ENCODE measurements at regions not wholly inside any gene's neighbourhood (a gene's known extent, or its start where the extent isn't known, plus 50 kb on each side); places are given as distances from the start of the nearest gene placed in this dataset.

- Histone ChIP-seq H3K9me3 (ENCODE audit: control insufficient read depth in 1 of 2, low read length in 2 of 2) (no peaks in the 10 kb centered on the region), H3K4me1 (ENCODE audit: insufficient read depth, low read length) (no peaks in the 10 kb centered on the region), H3K27ac (ENCODE audit: low read depth, low read length) (no peak overlapping the region), H3K27me3 (ENCODE audit: insufficient read depth, low read length) (no peaks in the 10 kb centered on the region), H3K4me3 (ENCODE audit: low read length in 2 of 2) (no peak overlapping the region), H3K36me3 (ENCODE audit: insufficient read depth, low read length) (no peaks in the 10 kb centered on the region)
- peaks cover 0 to 5% (median 0%) of the 10 kb centered on the region in 4 donors for H3K4me1 Mint-ChIP-seq
- DNase-seq, result no peak
- peaks cover 3 to 6% of the 10 kb centered on the region in 2 donors for H3K27me3 Mint-ChIP-seq
- ChIA-PET POLR2A (ENCODE audit: partially characterized antibody) (no interaction called here), CTCF (ENCODE audit: partially characterized antibody) (no interaction called here)
- H3K36me3 Mint-ChIP-seq, result no peaks in the 10 kb centered on the region
- intact Hi-C loops (cut with micrococcal nuclease), result no loop called here
- no peak overlapping the region for H3K4me3 Mint-ChIP-seq
- peaks cover 0 to 1% (median 0%) of the 10 kb centered on the region in 8 donors for H3K9me3 Mint-ChIP-seq
- H3K27ac Mint-ChIP-seq, result no peak overlapping the region
Measured at GRCh38 chr5:68130253-68130652, 85.3 kb upstream of the PIK3R1 start.

- Histone ChIP-seq H3K9me3 (ENCODE audit: control insufficient read depth in 1 of 2, low read length in 2 of 2) (no peaks in the 10 kb centered on the region), H3K27ac (ENCODE audit: low read depth, low read length) (no peak overlapping the region), H3K36me3 (ENCODE audit: insufficient read depth, low read length) (no peaks in the 10 kb centered on the region), H3K4me3 (ENCODE audit: low read length in 2 of 2) (no peak overlapping the region), H3K4me1 (ENCODE audit: insufficient read depth, low read length) (no peaks in the 10 kb centered on the region), H3K27me3 (ENCODE audit: insufficient read depth, low read length) (no peaks in the 10 kb centered on the region)
- DNase-seq, result no peak
- ChIA-PET CTCF (ENCODE audit: partially characterized antibody) (no interaction called here), POLR2A (ENCODE audit: partially characterized antibody) (no interaction called here)
- no peaks in the 10 kb centered on the region for H3K36me3 Mint-ChIP-seq
- H3K4me1 Mint-ChIP-seq, result peaks cover 0 to 5% (median 0%) of the 10 kb centered on the region in 4 donors
- peaks cover 0 to 2% of the 10 kb centered on the region in 2 donors for H3K27me3 Mint-ChIP-seq
- intact Hi-C loops (cut with micrococcal nuclease), result no loop called here
- H3K9me3 Mint-ChIP-seq, result peaks cover 0 to 1% (median 0%) of the 10 kb centered on the region in 8 donors
- H3K27ac Mint-ChIP-seq, result no peak overlapping the region
- H3K4me3 Mint-ChIP-seq, result no peak overlapping the region
Measured at GRCh38 chr5:68129364-68129763, 86.2 kb upstream of the PIK3R1 start.

GRCh38 chr5:68126886-68127285 lies 88.7 kb upstream of the PIK3R1 start:
- Mint-ChIP-seq H3K27me3 (peaks cover 0 to 1% of the 10 kb centered on the region in 2 donors), H3K4me3 (no peak overlapping the region), H3K27ac (no peak overlapping the region), H3K4me1 (peaks cover 10 to 23% (median 13%) of the 10 kb centered on the region in 4 donors), H3K9me3 (peaks cover 0 to 1% (median 0%) of the 10 kb centered on the region in 8 donors), H3K36me3 (no peaks in the 10 kb centered on the region)
- intact Hi-C loops (cut with micrococcal nuclease), result no loop called here
- Histone ChIP-seq H3K4me3 (ENCODE audit: low read length in 2 of 2) (no peak overlapping the region), H3K36me3 (ENCODE audit: insufficient read depth, low read length) (no peaks in the 10 kb centered on the region), H3K9me3 (ENCODE audit: control insufficient read depth in 1 of 2, low read length in 2 of 2) (no peaks in the 10 kb centered on the region), H3K4me1 (ENCODE audit: insufficient read depth, low read length) (peaks cover 3% of the 10 kb centered on the region), H3K27ac (ENCODE audit: low read depth, low read length) (no peak overlapping the region), H3K27me3 (ENCODE audit: insufficient read depth, low read length) (no peaks in the 10 kb centered on the region)
- ChIA-PET CTCF (ENCODE audit: partially characterized antibody) (no interaction called here), POLR2A (ENCODE audit: partially characterized antibody) (no interaction called here)
- no peak for DNase-seq

GRCh38 chr5:68122439-68123328 lies 92.9 kb upstream of the PIK3R1 start:
- Histone ChIP-seq H3K27ac (ENCODE audit: low read depth, low read length) (no peak overlapping the region), H3K36me3 (ENCODE audit: insufficient read depth, low read length) (no peaks in the 10 kb centered on the region), H3K4me1 (ENCODE audit: insufficient read depth, low read length) (peaks cover 3% of the 10 kb centered on the region), H3K9me3 (ENCODE audit: control insufficient read depth in 1 of 2, low read length in 2 of 2) (no peaks in the 10 kb centered on the region), H3K27me3 (ENCODE audit: insufficient read depth, low read length) (no peaks in the 10 kb centered on the region), H3K4me3 (ENCODE audit: low read length in 2 of 2) (no peak overlapping the region)
- Mint-ChIP-seq H3K27ac (peak overlapping the region in 3 of 7 donors; percentile 2 to 48 (median 37)), H3K9me3 (peaks cover 0 to 1% (median 0%) of the 10 kb centered on the region in 8 donors), H3K4me1 (peaks cover 15 to 35% (median 20%) of the 10 kb centered on the region in 4 donors), H3K4me3 (peak overlapping the region in 3 of 8 donors; percentile 3 to 35 (median 24)), H3K27me3 (peaks cover 0 to 4% of the 10 kb centered on the region in 2 donors), H3K36me3 (no peaks in the 10 kb centered on the region)
- intact Hi-C loops (cut with micrococcal nuclease), result no loop called here
- CTCF ChIA-PET (ENCODE audit: partially characterized antibody), result interaction anchor here (2.1 kb wide), 1 partner anchor 11 kb away, joined by 5 read pairs; no protein-coding TSS in a partner anchor
- POLR2A ChIA-PET (ENCODE audit: partially characterized antibody), result no interaction called here
- peak in 4 of 5 donors; percentile 19 to 29 (median 25) for DNase-seq

GRCh38 chr5:68116868-68117411 lies 98.6 kb upstream of the PIK3R1 start:
- H3K9me3 ChIP-seq (ENCODE audit: control insufficient read depth in 1 of 2, low read length in 2 of 2), result no peaks in the 10 kb centered on the region
- peaks cover 0 to 3% (median 0%) of the 10 kb centered on the region in 8 donors for H3K9me3 Mint-ChIP-seq
- intact Hi-C loops (cut with micrococcal nuclease), result no loop called here
- H3K27ac ChIP-seq (ENCODE audit: low read depth, low read length), result no peak overlapping the region
- no peaks in the 10 kb centered on the region for H3K4me1 ChIP-seq (ENCODE audit: insufficient read depth, low read length)
- H3K27ac Mint-ChIP-seq, result no peak overlapping the region
- peaks cover 6 to 13% (median 8%) of the 10 kb centered on the region in 4 donors for H3K4me1 Mint-ChIP-seq
- peaks cover 5% of the 10 kb centered on the region in 2 donors for H3K27me3 Mint-ChIP-seq
- no peaks in the 10 kb centered on the region for H3K36me3 Mint-ChIP-seq
- H3K27me3 ChIP-seq (ENCODE audit: insufficient read depth, low read length), result no peaks in the 10 kb centered on the region
- CTCF ChIA-PET (ENCODE audit: partially characterized antibody), result no interaction called here
- H3K4me3 ChIP-seq (ENCODE audit: low read length in 2 of 2), result no peak overlapping the region
- no peak overlapping the region for H3K4me3 Mint-ChIP-seq
- DNase-seq, result no peak
- POLR2A ChIA-PET (ENCODE audit: partially characterized antibody), result no interaction called here
- H3K36me3 ChIP-seq (ENCODE audit: insufficient read depth, low read length), result no peaks in the 10 kb centered on the region

- Histone ChIP-seq H3K36me3 (ENCODE audit: insufficient read depth, low read length) (no peaks in the 10 kb centered on the region), H3K27ac (ENCODE audit: low read depth, low read length) (no peak overlapping the region), H3K27me3 (ENCODE audit: insufficient read depth, low read length) (no peaks in the 10 kb centered on the region), H3K4me3 (ENCODE audit: low read length in 2 of 2) (no peak overlapping the region), H3K9me3 (ENCODE audit: control insufficient read depth in 1 of 2, low read length in 2 of 2) (no peaks in the 10 kb centered on the region), H3K4me1 (ENCODE audit: insufficient read depth, low read length) (no peaks in the 10 kb centered on the region)
- Mint-ChIP-seq H3K4me1 (peaks cover 6 to 10% (median 7%) of the 10 kb centered on the region in 4 donors), H3K9me3 (peaks cover 0 to 3% (median 0%) of the 10 kb centered on the region in 8 donors), H3K4me3 (no peak overlapping the region), H3K27ac (no peak overlapping the region), H3K36me3 (no peaks in the 10 kb centered on the region), H3K27me3 (peaks cover 5% of the 10 kb centered on the region in 2 donors)
- POLR2A ChIA-PET (ENCODE audit: partially characterized antibody), result no interaction called here
- no peak for DNase-seq
- intact Hi-C loops (cut with micrococcal nuclease), result no loop called here
- CTCF ChIA-PET (ENCODE audit: partially characterized antibody), result no interaction called here
Measured at GRCh38 chr5:68116408-68116807, 99.1 kb upstream of the PIK3R1 start.

GRCh38 chr5:68115584-68115983 lies 100.0 kb upstream of the PIK3R1 start:
- H3K27ac Mint-ChIP-seq, result no peak overlapping the region
- H3K36me3 Mint-ChIP-seq, result no peaks in the 10 kb centered on the region
- peaks cover 6 to 10% (median 7%) of the 10 kb centered on the region in 4 donors for H3K4me1 Mint-ChIP-seq
- H3K9me3 Mint-ChIP-seq, result peaks cover 0 to 3% (median 0%) of the 10 kb centered on the region in 8 donors
- ChIA-PET CTCF (ENCODE audit: partially characterized antibody) (no interaction called here), POLR2A (ENCODE audit: partially characterized antibody) (no interaction called here)
- no peak overlapping the region for H3K27ac ChIP-seq (ENCODE audit: low read depth, low read length)
- intact Hi-C loops (cut with micrococcal nuclease), result no loop called here
- H3K9me3 ChIP-seq (ENCODE audit: control insufficient read depth in 1 of 2, low read length in 2 of 2), result no peaks in the 10 kb centered on the region
- peaks cover 5% of the 10 kb centered on the region in 2 donors for H3K27me3 Mint-ChIP-seq
- no peak for DNase-seq
- no peaks in the 10 kb centered on the region for H3K4me1 ChIP-seq (ENCODE audit: insufficient read depth, low read length)
- no peaks in the 10 kb centered on the region for H3K36me3 ChIP-seq (ENCODE audit: insufficient read depth, low read length)
- H3K4me3 ChIP-seq (ENCODE audit: low read length in 2 of 2), result no peak overlapping the region
- H3K4me3 Mint-ChIP-seq, result no peak overlapping the region
- no peaks in the 10 kb centered on the region for H3K27me3 ChIP-seq (ENCODE audit: insufficient read depth, low read length)
